Left lung (tissue), 4 donors: ENCODE measurements at regions not wholly inside any gene's neighbourhood (a gene's known extent, or its start where the extent isn't known, plus 50 kb on each side); places are given as distances from the start of the nearest gene placed in this dataset.
A peak's percentile ranks its signal among the peaks of the same experiment; 100 is the strongest.
"Not testable (repeated sequence)": the region's sequence is repeated elsewhere in the genome, so short reads cannot be mapped to it uniquely, and the experiment has no call there.

Experiments used
- ATAC-seq: fragments of 200-7000 bp; cut with Tn5 transposase; one replicate; pipeline ENCODE4 v1.9.1; 2020; ENCODE audit warnings: moderate library complexity
- DNase-seq, 4 donors: peaks; one replicate each; pipeline ENCODE4 v3.0.0-alpha.2; 2013 to 2020
- H3K27ac ChIP-seq, 2 donors: fragments of 200-600 bp; sonication (generic) in 1 of 2; one replicate each; pipeline versions ENCODE4 v1.5.0 to v1.8.0; 2020 to 2021
- H3K27me3 ChIP-seq, 2 donors: fragments of 200-600 bp; sonication (generic) in 1 of 2; one replicate each; pipeline versions ENCODE4 v1.5.0 to v1.8.0; 2020 to 2021
- H3K36me3 ChIP-seq, 2 donors: fragments of 200-600 bp; sonication (generic) in 1 of 2; one replicate each; pipeline versions ENCODE4 v1.5.0 to v1.8.0; 2020 to 2021
- H3K4me1 ChIP-seq, 2 donors: fragments of 200-600 bp; one replicate each; pipeline ENCODE4 v1.8.0; 2021
- H3K4me3 ChIP-seq, 2 donors: fragments of 200-600 bp; sonication (generic) in 1 of 2; one replicate each; pipeline versions ENCODE4 v1.5.0 to v1.8.0; 2020 to 2021; ENCODE audit warnings: mild to moderate bottlenecking in 1 of 2
- H3K9me3 ChIP-seq, 2 donors: fragments of 200-600 bp; sonication (generic) in 1 of 2; one replicate each; pipeline versions ENCODE4 v1.5.0 to v1.8.0; 2020 to 2021
- intact Hi-C, 2 donors: fragments of 100-400 bp; cut with DNase I; formaldehyde crosslinking; loops; one replicate each; pipeline versions ENCODE4 v1.11.2 to v1.14.2; 2022
- TF ChIP-seq, protein P1 (sequence below), 2 donors: fragments of 200-600 bp; sonication (generic) in 1 of 2; IDR thresholded peaks; one replicate each; pipeline versions ENCODE4 v1.5.0 to v1.8.0; 2021; ENCODE audit warnings: antibody characterized with exemption in 2 of 2
- donor health status: DM: no; HTN: yes; CAD: no.
- donor health status: DM: no; HTN: no; CAD: no.

GRCh38 chr7:79610748-79611304 lies 157.4 kb upstream of the MAGI2 start:
- TF ChIP-seq, protein P1, sequence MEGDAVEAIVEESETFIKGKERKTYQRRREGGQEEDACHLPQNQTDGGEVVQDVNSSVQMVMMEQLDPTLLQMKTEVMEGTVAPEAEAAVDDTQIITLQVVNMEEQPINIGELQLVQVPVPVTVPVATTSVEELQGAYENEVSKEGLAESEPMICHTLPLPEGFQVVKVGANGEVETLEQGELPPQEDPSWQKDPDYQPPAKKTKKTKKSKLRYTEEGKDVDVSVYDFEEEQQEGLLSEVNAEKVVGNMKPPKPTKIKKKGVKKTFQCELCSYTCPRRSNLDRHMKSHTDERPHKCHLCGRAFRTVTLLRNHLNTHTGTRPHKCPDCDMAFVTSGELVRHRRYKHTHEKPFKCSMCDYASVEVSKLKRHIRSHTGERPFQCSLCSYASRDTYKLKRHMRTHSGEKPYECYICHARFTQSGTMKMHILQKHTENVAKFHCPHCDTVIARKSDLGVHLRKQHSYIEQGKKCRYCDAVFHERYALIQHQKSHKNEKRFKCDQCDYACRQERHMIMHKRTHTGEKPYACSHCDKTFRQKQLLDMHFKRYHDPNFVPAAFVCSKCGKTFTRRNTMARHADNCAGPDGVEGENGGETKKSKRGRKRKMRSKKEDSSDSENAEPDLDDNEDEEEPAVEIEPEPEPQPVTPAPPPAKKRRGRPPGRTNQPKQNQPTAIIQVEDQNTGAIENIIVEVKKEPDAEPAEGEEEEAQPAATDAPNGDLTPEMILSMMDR (IDR thresholded peaks at IDR 0.05): no peak
- peak in 2 of 4 donors; percentile 33 to 46 for DNase-seq
- H3K36me3 ChIP-seq: no peaks in the 10 kb centered on the region
- no peaks in the 10 kb centered on the region for H3K4me1 ChIP-seq
- no peaks in the 10 kb centered on the region for H3K27me3 ChIP-seq
- H3K27ac ChIP-seq: no peak overlapping the region
- ATAC-seq: no peak
- intact Hi-C loops: no loop called here
- H3K9me3 ChIP-seq: peaks cover 0 to 1% of the 10 kb centered on the region in 2 donors
- no peak overlapping the region for H3K4me3 ChIP-seq

DNA sequence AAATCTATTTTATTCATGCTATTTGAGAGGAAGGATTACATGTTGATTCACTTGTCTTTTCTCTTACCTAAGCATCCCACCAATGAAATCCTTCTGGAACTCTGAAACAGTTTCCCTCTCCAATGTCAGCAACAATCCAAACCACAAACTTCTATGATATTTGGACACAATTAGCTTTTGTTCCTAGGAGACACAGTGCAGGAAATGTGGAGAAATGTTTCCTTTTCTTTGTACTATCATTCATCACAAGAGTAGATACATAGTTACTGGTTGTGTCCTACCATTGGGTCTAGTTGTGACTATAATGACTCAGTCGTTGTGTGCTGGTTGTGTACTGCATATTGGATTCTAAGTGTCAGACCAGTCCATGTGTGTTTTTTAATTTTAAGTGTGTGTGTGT lies 156.8 kb upstream of the MAGI2 start:
- Histone ChIP-seq H3K9me3 (no peaks in the 10 kb centered on the region), H3K27ac (no peak overlapping the region), H3K36me3 (no peaks in the 10 kb centered on the region), H3K4me3 (no peak overlapping the region), H3K4me1 (no peaks in the 10 kb centered on the region), H3K27me3 (no peaks in the 10 kb centered on the region)
- TF ChIP-seq, protein P1 (IDR thresholded peaks at IDR 0.05): no peak
- no peak for DNase-seq
- no peak for ATAC-seq
- intact Hi-C loops: no loop called here

DNA sequence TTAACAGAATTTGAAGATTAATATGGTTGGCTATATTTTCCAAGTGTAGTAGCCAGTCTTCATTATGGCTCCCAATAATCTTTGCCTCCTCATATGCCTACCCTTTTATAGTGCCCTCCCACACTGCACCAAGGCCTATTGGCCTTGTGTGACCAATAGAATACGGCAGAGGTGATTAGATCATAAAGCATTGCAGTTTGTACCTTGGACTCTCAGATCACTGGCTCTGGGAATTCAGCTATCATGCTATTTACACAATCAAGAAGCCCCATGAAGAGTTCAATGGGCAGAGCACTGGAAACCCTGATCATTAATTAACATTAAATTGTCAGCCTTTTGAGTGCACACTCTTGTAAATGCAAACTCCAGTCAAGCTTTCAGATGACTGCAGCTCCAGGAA lies 154.5 kb upstream of the MAGI2 start:
- H3K4me1 ChIP-seq: no peaks in the 10 kb centered on the region
- no peaks in the 10 kb centered on the region for H3K27me3 ChIP-seq
- intact Hi-C loops: no loop called here
- no peak overlapping the region for H3K27ac ChIP-seq
- no peaks in the 10 kb centered on the region for H3K36me3 ChIP-seq
- DNase-seq (no peak), ATAC-seq (no peak)
- H3K4me3 ChIP-seq: no peak overlapping the region
- TF ChIP-seq, protein P1 (IDR thresholded peaks at IDR 0.05): no peak
- H3K9me3 ChIP-seq: no peaks in the 10 kb centered on the region

GRCh38 chr7:79604841-79605240 lies 151.4 kb upstream of the MAGI2 start:
- ATAC-seq (no peak), DNase-seq (no peak)
- no peaks in the 10 kb centered on the region for H3K27me3 ChIP-seq
- intact Hi-C loops: no loop called here
- H3K4me3 ChIP-seq: no peak overlapping the region
- no peaks in the 10 kb centered on the region for H3K36me3 ChIP-seq
- no peaks in the 10 kb centered on the region for H3K9me3 ChIP-seq
- H3K27ac ChIP-seq: no peak overlapping the region
- TF ChIP-seq, protein P1 (IDR thresholded peaks at IDR 0.05): no peak
- no peaks in the 10 kb centered on the region for H3K4me1 ChIP-seq

DNA sequence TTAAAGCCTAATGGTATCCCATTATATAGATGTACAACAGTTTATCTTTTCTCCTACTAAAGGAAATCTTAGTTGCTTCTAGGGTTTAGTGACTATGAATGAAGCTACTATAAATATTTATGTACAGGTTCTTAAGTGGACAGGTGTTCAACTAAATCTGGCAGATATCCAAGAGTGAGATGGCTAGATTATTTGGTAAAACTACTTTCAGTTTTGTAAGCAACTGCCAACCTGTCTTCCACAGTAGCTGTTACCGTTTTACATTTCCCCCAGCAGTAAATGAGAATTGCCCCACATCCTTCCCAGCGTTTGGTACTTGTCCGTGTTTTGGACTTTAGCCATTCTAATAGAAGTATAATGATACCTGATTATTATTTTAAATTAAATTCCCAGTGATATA lies 144.9 kb upstream of the MAGI2 start:
- intact Hi-C loops: no loop called here
- no peak overlapping the region for H3K27ac ChIP-seq
- no peaks in the 10 kb centered on the region for H3K36me3 ChIP-seq
- no peak overlapping the region for H3K4me3 ChIP-seq
- H3K27me3 ChIP-seq: no peaks in the 10 kb centered on the region
- no peaks in the 10 kb centered on the region for H3K4me1 ChIP-seq
- no peak for ATAC-seq
- no peak for DNase-seq
- TF ChIP-seq, protein P1 (IDR thresholded peaks at IDR 0.05): no peak
- H3K9me3 ChIP-seq: no peaks in the 10 kb centered on the region

DNA sequence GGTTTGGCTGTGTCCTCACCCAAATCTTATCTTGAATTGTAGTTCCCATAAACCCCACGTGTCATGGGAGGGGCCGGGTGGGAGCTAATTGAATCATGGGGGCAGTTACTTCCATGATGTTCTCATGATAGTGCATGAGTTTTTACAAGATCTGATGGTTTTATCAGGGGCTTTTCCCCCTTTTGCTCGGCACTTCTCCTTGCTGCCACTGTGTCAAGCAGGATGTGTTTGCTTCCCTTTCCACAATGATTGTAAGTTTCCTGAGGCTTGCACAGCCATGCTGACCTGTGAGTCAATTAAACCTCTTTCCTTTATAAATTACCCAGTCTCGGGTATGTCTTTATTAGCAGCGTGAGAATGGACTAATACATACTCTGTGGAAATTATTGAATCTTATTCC lies 141.2 kb upstream of the MAGI2 start:
- H3K4me3 ChIP-seq, H3K4me1 ChIP-seq, intact Hi-C loops, H3K27me3 ChIP-seq, DNase-seq, H3K36me3 ChIP-seq, H3K27ac ChIP-seq, ATAC-seq, H3K9me3 ChIP-seq: not testable (repeated sequence)
